ENCODE measurements at regions not wholly inside any gene's neighbourhood (a gene's known extent, or its start where the extent isn't known, plus 50 kb on each side); places are given as distances from the start of the nearest gene placed in this dataset.
A peak's percentile ranks its signal among the peaks of the same experiment; 100 is the strongest.

DNA sequence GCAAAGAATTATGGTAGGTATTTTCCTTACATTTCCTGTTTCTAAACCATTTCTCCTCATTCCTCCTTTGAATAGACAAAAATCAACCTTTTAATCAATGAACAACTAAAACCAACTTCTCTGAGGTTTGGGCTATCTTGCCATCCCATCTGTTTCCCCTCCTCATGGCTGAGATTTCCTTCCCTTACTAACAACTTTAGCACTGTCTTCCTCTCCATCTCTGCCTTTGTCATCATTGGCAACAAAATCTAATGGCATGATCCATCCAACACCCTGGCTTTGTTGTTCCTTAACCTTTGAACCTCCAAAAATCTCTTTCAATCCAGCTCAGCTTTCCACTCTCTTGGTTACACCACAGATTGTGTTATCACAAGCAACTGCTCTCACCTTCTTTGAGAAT, 95.3 kb upstream of the FAM136A start:
- DNase-seq (ENCODE audit: low read depth) = no peak

DNA sequence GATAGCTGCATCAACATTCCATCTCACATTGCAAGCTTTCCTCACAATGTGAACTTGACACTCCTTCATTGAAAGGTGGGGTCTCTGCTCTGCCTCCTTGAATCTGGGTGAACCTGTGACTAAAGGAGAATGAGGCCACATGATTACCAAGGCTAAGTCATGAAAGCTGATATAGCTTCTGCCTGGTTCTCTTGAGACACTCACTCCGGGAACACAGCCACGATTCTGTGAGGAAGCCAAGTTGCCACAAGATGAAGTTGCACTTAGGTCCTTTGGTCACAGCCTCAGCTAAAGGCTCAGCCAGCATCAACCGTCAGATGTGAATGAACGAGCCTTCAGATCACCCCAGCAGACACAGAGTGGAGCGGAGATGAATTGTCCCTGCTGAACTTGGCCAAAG, 94.7 kb upstream of the FAM136A start:
- DNase-seq (ENCODE audit: low read depth) = no peak

DNA sequence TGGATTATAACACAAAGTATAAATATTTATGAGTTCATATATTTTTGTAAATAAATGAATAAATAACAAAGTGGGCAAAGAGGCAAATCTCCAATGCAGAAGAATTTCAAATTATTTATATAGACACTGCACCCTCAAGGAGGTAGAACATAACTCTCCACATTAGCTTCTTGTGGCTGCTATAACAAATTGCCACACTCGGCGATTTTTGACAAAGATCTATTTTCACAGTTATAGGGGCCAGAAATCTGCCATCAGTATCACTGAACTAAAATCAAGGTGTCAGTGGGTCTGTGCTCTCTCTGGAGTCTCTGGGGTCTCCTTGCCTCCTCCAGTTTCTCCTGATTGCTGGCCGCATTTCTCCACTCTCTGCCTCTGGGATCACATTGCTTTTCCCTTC, 92.0 kb upstream of the FAM136A start:
- DNase-seq (ENCODE audit: low read depth) = no peak

DNA sequence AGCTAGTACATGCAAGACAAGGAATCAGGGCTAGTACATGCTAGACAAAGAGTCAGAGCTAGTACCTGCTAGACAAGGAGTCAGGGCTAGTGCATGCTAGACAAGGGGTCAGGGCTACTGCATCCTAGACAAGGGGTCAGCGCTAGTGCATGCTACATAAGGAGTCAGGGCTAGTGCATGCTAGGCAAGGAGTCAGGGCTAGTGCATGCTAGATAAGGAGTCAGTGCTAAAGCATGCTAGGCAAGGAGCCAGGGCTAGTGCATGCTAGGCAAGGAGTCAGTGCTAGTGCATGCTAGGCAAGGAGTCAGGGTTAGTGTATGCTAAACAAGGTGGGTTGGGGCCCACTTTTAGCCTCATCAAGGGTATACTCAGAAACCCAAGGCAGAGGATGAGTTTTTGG, 90.1 kb upstream of the FAM136A start:
- DNase-seq (ENCODE audit: low read depth) = no peak

DNA sequence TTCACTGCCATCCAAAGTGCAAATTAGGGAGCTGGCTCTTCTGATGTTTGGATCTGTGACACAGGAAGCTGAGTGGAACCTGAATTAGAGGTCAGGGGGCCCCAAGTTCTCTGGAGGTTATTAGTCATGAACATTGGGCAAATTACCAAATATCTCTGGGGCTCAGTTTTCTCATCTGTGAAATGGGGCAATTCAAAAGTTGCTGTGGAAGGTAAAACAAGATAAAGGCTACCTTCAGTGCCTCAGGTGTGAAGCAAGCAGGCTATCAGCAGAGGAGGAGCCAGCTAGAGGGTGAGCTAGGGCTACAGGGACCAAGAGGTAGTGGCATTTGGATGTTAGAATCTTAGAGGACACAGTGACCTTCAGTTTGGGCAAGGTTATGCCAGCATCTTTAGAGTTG, 89.4 kb upstream of the FAM136A start:
- no peak for DNase-seq (ENCODE audit: low read depth)

DNA sequence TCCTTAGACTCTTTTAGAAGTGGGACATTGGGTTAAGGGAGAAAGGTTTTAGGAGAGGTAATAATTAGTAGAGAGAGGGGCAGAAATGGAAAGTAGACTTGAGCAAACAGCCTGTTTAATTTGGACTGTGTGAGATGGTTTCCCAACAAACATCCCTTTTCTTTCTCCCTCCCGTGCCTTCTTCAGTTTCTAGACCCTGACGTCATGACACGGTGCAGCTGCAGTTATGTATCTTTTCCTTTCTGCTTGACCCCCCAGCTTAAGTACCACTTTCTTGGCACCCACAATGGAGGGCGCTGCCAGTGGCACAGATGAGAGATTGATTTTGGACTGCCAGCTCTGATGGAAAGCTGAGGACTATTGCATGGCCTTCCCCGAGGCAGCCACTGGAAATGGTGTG, 86.9 kb upstream of the FAM136A start:
- DNase-seq (ENCODE audit: low read depth) = no peak

DNA sequence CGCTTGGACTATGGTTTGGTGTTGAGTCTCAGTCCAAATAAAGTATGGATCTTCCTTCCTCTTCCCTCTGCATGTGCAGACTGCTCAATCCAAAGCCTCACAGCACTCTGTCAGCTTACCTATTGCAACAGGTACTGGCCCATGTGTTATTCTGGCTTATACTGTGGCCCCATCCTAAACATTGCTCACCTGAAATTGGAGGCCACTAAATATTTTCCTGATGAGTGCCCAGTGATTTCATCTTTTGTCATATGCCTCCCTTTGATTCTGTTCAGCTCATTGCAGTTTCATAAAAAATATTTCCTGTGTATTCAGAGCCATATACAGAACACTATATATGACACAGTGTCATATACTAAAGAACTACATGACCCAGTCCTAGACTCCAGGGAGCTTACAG, 86.3 kb upstream of the FAM136A start:
- DNase-seq (ENCODE audit: low read depth) = no peak

DNA sequence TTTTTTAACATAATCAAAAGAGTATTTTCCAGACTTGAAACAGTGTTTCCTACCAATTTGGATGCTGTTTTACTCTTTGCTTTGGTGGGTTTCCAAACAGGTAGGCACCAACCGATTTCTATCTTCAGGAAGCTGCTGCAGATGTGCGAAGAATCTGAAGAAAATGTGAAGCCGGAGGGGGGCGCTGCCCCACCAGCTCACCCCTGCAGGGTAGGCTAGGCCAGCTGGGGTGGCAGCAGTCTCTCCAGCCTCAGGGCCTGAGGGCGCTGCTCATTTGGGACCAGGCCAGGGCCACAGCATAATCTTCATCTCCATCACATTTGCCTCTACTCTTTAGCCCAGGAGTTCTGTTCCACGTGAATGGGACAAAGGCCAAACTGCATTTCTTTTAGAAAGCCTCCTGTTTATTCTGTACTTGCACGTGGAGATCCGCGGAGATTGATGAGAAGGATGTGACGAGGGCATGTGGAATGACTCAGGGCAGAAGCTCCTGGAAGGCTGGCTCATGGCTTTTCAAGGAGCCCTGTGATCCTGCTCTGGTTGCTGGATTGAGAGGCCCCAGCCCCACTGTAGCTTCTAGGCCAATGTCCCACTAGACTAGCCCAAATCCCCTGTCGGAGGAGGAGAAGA, 84.2 kb upstream of the FAM136A start:
- peak; percentile 7 for DNase-seq (ENCODE audit: low read depth)

DNA sequence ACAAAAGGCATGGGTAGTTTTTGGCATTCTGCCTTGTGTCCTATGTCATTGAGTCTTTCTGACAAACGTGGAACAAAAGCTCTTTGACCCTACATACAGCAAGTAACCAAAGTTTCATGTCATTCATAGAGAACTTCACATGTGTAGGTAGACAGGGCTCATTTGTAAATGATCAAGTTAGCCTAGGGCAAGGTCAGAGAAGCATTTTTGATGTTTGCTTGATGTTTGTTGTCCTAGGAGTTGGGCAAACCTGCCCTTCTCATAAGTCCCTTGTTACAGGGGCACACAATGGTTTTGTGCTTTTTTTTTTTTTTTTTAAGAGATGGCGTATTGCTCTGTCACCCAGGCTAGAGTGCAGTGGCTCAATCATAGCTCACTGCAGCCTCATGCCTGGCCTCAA, 83.3 kb upstream of the FAM136A start:
- no peak for DNase-seq (ENCODE audit: low read depth)

DNA sequence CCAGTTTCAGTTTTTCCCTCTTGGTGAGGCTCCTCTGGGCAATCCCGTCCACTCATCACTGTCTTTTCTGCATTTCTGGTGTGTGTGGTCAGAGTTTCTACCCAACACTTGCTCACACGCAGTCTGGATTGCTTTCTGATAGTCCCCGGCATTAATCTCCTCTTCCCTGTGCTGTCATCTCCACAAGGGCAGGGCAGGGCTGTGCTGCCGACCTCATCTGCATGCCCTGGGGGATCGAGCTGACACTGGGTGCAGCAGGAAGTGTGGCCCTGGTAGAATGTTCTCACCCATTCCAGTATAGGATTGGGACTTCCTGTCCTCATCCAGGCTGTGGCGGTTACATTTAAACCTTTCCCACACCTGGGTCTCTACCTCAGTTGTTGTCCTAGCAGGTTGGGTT, 80.0 kb upstream of the FAM136A start:
- DNase-seq (ENCODE audit: low read depth) = no peak

DNA sequence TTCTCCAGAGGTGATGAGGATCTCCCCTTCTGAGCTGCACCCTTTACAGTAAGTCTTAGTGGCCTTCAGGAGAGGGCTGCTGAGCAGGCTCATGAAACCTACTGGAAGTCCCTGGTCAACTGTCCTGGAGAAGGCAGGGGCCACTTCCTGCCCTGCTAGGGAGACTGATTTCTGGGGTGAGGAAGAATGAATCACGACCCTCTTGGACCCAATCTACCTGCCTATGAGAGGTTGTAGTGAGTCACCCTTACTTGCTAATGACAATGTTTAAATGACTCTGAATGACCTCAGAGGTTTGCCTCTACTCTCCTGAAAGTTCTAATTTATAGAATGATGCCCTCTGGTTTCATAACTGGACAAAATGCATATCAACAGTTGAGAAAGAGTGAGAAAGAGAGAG, 79.4 kb upstream of the FAM136A start:
- DNase-seq (ENCODE audit: low read depth) = no peak

DNA sequence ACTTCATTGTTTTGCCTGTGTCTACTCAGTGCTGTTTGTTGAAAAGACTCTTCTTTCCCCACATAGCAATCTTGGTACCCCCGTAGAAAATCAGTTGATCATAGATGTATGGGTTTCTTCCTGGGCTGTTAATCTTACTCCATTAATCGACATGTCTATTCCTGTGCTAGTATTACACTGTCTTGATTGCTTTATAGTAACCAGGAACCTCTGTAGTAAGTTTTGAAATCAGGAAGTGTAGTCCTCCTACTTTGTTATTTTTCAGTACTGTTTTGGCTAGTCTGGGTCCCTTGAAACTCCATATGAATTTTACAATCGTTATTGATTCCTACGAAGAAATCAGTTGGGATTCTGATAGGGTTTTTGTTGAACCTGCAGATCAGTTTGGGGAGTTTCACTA, 78.8 kb upstream of the FAM136A start:
- DNase-seq (ENCODE audit: low read depth) = no peak

DNA sequence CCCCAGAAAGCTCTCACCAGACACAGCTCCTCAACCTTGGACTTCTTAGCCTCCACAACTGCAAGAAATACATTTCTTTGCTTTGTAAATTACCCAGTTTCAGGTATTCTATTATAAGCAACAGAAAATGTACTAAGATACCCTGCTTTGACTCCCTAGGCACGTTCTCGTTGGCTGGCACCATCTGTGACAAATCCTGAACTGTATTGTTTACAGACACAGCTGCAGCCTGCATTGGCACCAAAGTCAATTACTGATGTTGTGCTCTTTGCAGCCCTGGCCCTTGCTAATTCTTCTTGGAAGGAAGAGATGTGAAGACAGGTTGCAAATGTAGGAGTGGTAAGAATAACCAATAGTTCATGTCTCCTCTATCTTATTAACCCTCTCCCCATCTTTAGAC, 72.7 kb upstream of the FAM136A start:
- DNase-seq (ENCODE audit: low read depth) = no peak

DNA sequence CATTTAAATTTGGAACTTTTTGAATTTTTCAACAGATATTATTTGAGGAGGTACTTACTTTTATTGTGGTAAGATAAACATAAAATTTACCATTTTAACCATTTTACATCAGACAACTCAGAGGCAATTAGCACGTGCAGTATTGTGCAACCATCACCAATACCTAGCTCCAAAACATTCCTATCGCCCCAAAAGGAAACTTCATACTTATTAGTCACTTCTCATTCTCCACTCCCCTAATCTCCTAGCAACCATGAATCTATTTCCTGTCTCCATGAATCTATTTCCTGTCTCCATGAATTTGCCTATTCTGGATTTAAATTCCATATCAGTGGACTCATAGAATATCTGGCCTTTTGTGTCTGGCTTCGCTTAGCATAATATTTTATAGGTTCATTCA, 69.9 kb upstream of the FAM136A start:
- peak; percentile 32 for DNase-seq (ENCODE audit: low read depth)

DNA sequence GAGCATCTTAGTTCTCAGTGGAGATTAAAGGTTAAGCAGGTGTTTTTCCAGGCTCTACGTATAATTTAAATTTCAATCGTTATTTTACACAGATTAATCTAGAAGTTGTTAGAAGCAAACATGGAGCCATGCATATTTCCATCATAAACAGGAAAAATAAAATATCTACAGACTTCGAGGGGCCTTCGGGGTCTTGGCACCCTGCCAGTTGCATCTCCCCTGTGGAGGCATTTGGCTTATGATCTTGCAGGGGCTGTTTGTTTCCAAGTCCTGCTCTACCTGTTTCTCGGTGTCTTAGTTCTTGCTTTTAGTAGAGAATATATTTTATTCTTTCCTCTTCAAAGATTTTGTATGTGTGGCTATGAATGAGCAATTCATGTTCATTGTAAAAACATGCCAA, 67.2 kb upstream of the FAM136A start:
- DNase-seq (ENCODE audit: low read depth) = no peak

DNA sequence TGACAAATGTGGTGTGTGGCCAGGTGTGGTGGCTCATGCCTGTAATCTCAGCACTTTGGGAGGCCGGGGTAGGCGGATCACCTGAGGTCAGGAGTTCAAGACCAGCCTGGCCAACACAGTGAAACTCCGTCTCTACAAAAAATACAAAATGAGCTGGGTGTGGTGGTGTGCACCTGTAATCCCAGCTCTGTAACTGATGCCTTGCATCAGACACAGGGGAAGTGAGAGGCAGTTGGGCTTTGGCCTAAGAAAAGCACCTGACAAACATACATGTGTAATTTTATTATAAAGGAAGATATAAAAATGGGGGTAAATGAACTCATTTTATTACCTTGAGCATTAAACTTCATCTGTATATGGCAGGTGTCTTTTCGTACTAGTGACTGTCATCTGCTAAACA, 66.7 kb upstream of the FAM136A start:
- no peak for DNase-seq (ENCODE audit: low read depth)

DNA sequence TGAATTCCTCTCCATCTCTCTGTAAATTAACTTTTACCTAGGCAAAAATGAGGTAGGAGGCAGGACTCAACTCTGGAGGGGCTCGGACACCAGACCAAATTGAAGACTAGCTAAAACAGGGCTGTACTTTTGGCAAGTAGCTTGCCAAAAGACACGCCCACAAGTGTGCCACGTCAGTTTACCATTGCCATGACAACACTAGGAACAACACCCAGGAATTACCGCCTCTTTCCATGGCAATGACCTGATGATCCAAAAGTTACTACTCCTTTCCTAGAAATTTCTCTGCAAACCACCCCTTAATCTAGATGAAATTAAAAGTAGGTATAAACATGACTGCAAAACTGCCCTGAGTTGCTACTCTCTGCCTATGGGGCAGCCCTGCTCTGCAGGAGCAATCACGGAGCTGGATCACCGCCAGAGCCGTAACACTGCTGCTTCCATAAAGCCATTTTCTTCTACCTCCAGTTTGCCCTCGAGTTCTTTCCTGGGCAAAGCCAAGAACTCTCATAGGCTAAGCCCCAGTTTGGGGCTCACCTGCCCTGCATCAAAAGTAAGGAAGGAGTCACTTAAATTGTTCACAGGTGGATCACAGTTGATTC, 66.0 kb upstream of the FAM136A start:
- DNase-seq (ENCODE audit: low read depth) = peak; percentile 31

DNA sequence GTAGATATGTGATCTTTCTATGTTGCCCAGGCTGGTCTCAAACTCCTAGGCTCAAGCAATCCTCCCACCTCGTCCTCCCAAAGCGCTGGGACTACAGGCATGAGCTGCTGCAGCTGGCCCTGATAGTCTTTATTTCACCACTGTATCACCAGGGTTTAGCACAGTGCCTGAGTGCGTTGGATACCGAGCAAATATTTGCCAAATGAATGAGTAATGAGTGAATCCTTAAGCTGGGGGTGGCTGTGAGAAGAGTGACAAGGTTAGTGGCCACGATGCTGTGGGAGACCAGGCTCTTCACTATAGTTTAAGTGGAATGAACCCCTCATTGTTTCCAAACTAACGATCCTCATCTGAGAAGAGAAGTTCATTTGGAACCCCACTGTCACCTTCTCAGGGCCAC, 60.8 kb upstream of the FAM136A start:
- DNase-seq (ENCODE audit: low read depth) = no peak

DNA sequence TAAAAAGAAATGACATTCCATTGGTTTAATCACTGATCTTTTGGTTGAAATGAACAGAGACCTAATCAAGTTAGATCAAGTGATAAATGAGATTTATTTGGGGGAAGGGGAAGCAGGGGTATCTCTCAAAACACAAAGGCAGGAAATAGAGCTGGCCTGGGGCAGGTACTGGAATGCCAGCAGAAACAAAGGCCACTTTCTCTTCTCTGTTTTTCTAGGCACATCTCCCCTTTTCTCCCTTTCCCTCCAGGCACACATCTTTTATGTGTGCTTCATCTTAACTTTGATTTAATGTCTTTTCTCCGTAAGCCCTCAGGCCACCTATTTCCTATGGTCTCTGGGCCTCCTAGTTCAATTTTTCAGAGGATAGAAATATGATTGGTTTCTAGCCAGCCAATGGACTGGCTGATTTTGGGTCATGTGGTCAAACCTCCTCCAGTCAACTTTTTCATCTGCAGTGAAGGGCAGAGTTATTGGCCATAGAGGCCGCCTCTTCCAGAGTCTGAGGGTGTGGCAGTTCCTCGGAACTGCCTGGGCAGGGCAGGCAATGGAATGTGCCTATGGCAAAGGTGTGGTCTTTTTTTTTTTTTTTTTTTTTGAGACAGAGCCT, 58.9 kb upstream of the FAM136A start:
- no peak for DNase-seq (ENCODE audit: low read depth)

DNA sequence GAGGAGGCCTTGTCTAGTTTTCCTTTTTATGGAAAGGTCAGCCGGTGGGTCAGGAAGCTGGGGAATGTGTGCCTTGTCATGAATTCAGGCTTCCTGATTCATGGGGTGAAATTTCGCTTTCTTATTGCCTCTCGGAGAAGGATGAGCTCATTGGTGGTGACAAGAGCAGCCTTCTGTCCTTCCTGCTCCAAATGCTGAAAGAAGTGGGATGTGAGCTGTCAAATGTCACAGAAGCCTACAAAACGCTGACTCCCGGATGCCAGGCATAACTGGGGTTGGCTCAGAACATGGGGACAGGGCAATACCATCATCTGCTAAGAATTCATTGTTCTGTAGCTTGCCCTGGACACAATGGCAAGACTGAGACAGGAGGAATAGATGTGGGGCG, 55.8 kb upstream of the FAM136A start:
- peak; percentile 38 for DNase-seq (ENCODE audit: low read depth)

DNA sequence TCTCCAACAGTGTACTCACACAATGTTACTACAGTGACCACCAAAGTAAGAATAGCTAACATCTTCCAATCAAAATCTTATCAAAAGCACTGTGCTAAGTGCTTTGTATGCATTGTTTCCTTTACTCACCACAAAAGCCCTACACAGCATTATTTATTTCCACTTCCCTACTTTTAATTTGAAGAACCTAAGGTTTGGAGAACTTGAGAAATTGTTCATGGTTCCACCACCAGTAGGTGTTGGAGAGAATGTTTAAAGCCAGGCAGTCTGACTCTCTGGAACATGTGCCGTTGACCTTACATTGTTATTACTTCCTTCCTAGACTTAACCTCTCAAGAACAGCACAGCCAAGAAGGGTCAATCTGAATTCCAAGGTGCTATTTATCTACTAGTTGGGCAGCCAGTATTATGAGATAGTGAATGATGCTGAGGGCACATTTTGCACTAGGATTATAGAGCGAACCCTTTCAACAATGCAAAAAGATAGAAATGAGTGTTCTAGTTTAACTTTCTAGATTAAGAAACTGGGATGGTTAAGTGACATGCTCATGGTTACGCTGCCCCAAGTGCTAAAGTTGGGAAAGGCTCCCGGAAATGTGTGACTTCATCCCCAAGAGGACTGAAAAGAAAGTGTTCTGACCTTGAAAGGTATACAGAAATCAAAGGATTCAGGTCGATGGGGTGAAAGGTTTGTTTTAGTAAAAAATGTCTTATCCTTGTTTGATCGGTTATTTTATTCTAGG, 55.2 kb upstream of the FAM136A start:
- no peak for DNase-seq (ENCODE audit: low read depth)

DNA sequence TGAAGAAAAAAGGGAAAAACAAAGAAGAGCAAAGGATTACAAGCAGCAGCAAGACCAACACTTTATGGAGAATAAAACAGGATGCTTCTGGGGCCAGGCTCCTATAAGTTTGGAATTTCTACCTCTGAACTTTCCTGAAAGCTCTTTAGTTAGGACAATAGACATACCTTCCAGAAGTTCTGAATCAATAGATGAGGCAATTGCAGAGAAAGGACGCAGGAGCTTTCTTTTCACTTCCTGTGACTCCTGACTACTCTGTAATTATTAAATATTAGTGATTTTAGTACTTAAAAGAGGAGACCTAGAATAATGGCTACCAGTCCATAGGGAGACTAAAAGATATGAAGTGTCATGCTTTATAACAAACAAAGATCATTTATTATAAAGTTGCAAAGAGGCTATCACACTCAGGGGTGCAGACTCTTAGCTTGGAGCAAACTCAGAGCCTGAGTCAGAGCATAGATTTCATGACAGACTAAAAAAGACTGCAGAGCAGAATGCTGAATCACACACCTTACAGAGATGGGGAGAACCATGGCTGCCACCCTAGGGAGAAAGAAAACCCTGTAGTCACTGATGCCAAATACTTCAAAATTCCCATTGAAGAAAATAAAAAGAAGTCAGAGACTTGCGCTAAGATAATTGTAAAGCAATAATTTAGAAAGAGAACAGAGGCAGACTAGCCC, 52.5 kb upstream of the FAM136A start:
- DNase-seq (ENCODE audit: low read depth) = no peak
